NB4 (cell line): ENCODE measurements at regions not wholly inside any gene's neighbourhood (a gene's known extent, or its start where the extent isn't known, plus 50 kb on each side); places are given as distances from the start of the nearest gene placed in this dataset.

Experiments used
- DNase-seq: peaks from one replicate; pipeline ENCODE4 v3.0.0; 2010; ENCODE audit warnings: low read depth
- H3K4me3 ChIP-seq: one replicate; pipeline ENCODE4 v1.5.1; 2011; ENCODE audit warnings: mild to moderate bottlenecking, low read depth, low read length, moderate library complexity
- MAX ChIP-seq: IDR thresholded peaks from 2 replicates; pipeline ENCODE4 v1.6.1; 2011; ENCODE audit warnings: low read depth, low read length
- MYC ChIP-seq: IDR thresholded peaks from 2 replicates; pipeline ENCODE4 v1.6.1; 2011; ENCODE audit warnings: low read depth, low read length
- POLR2A ChIP-seq: IDR thresholded peaks from 2 replicates; pipeline ENCODE4 v1.6.1; 2011; ENCODE audit warnings: mild to moderate bottlenecking; ENCODE audit not compliant: insufficient read length; ENCODE audit errors: extremely low read depth
- TF ChIP-seq, protein P1 (sequence below): IDR thresholded peaks from one replicate; pipeline ENCODE4 v1.5.1; 2012; ENCODE audit warnings: low read depth, low read length

DNA sequence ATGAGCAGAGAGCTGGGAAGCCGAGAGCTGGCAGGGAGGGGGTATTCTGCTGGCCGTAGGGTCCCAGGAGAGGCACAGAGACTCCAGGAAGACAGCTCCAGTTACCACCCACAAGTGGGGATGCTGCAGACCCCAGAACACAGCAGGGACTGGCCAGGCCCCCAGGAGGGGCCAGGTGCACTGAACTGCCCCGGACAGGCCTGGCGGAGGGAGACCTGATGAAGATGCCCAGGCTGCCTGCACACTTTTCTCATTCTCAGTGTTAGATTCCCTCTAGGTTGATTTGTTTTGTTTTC is 110.8 kb downstream of the CPZ start:
- no peak overlapping the region for H3K4me3 ChIP-seq
- TF ChIP-seq POLR2A (no peak), MAX (no peak), MYC (no peak)
- TF ChIP-seq, protein P1, sequence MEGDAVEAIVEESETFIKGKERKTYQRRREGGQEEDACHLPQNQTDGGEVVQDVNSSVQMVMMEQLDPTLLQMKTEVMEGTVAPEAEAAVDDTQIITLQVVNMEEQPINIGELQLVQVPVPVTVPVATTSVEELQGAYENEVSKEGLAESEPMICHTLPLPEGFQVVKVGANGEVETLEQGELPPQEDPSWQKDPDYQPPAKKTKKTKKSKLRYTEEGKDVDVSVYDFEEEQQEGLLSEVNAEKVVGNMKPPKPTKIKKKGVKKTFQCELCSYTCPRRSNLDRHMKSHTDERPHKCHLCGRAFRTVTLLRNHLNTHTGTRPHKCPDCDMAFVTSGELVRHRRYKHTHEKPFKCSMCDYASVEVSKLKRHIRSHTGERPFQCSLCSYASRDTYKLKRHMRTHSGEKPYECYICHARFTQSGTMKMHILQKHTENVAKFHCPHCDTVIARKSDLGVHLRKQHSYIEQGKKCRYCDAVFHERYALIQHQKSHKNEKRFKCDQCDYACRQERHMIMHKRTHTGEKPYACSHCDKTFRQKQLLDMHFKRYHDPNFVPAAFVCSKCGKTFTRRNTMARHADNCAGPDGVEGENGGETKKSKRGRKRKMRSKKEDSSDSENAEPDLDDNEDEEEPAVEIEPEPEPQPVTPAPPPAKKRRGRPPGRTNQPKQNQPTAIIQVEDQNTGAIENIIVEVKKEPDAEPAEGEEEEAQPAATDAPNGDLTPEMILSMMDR: no peak
- no peak for DNase-seq

GRCh38 chr4:8702516-8703400 is 110.2 kb downstream of the CPZ start:
- TF ChIP-seq, protein P1: no peak
- TF ChIP-seq MYC (no peak), POLR2A (no peak), MAX (no peak)
- no peak overlapping the region for H3K4me3 ChIP-seq
- no peak for DNase-seq

- DNase-seq: no peak
- no peak overlapping the region for H3K4me3 ChIP-seq
- TF ChIP-seq MYC: no peak
- TF ChIP-seq, protein P1: no peak
- no peak for TF ChIP-seq MAX
- no peak for TF ChIP-seq POLR2A
Measured at GRCh38 chr4:8702020-8702495, 109.5 kb downstream of the CPZ start.

GRCh38 chr4:8701126-8702019 is 108.8 kb downstream of the CPZ start:
- TF ChIP-seq MAX: no peak
- TF ChIP-seq POLR2A: no peak
- no peak for TF ChIP-seq MYC
- TF ChIP-seq, protein P1: no peak
- no peak for DNase-seq
- H3K4me3 ChIP-seq: no peak overlapping the region

DNA sequence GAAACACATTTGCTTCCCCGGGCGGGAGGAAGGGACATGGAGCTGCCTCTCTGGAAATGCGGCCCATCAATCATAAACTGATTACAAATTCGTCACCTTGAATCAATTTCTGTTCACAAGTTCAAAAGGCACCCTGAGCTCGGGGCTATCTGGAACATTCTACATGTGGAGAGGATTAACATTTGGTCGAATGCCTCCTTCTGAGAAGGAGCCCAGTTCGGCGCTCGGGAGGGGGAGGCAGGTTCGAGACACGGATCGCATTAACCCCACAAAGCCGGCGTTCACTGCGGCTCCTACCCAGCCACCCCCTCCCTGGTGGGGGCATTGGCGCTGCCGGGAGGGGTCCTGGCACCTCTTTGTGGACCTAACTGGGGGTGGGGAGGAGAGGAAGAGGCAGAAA is 108.0 kb downstream of the CPZ start:
- no peak overlapping the region for H3K4me3 ChIP-seq
- DNase-seq: no peak

More for the DNA sequence above, 108.0 kb downstream of the CPZ start:
- no peak for TF ChIP-seq MAX
- TF ChIP-seq MYC: no peak
- TF ChIP-seq POLR2A: no peak
- TF ChIP-seq, protein P1: no peak
